Activated CD8-positive, alpha-beta memory T cell treated with anti-CD3 and anti-CD28 coated beads for 4 hours (primary cell): ENCODE measurements at regions not wholly inside any gene's neighbourhood (a gene's known extent, or its start where the extent isn't known, plus 50 kb on each side); places are given as distances from the start of the nearest gene placed in this dataset.
A peak's percentile ranks its signal among the peaks of the same experiment; 100 is the strongest.

ENCODE experiments used
- DNase-seq, 2 donors: peaks; one replicate each; pipeline ENCODE4 v3.0.0-alpha.2; 2020; ENCODE audit warnings: low read depth in 2 of 2

DNA sequence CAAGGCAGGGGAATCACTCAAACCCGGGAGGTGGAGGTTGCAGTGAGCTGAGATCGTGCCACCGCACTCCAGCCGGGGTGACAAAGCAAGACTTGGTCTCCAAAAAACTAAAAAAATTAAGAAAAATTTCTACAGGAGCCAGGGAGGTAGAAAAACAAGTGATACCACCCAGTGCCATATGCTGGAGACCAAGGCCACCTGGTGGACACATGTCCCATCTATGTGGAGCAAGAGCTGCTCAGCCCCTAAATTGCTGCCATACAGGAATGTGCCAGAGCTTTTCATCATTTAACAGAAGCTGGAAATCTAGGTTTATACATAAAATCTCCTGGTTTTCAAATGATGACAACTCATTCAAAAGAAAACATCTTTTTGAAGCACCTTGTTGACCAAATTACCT is 61.4 kb upstream of the ELK3 start:
- DNase-seq, result no peak

DNA sequence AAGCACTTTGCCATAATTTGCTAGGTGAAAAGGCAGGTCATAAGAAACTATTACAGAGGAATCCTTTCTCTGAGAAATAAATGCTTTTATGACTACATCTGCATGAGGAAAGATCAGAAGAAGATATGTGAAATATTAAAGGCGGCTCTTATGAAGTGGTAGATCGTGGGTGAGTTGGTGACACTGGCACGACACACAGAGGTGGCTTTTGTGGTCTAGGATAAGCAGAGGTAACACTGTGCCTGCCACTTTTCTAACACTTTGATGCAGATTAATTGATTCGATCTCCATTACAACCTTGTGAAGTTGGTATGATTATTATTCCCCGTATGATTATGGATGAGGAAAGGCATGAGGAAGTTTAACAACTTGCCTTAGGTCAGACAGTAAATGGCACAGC is 60.0 kb upstream of the ELK3 start:
- DNase-seq, result peak in 1 of 2 donors; percentile 7

DNA sequence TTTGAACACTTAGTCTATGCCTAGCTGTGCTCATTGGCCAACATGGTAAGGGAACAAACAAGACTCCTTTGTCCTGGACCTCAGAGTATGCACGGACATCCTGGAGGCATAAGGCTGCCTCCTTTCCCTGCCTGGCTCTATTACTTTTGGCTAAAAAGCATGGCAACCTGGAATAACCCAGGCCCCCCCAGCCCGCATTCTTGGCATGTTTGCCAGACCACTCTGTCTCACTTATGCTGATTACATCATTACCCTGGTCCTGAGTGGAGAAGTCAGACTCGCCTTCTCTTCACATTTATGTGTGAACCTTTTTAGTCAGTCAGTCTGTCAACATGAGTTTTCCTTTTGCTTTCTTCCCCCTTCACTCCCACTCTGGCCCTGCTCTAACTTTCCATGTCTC is 58.0 kb upstream of the ELK3 start:
- no peak for DNase-seq

DNA sequence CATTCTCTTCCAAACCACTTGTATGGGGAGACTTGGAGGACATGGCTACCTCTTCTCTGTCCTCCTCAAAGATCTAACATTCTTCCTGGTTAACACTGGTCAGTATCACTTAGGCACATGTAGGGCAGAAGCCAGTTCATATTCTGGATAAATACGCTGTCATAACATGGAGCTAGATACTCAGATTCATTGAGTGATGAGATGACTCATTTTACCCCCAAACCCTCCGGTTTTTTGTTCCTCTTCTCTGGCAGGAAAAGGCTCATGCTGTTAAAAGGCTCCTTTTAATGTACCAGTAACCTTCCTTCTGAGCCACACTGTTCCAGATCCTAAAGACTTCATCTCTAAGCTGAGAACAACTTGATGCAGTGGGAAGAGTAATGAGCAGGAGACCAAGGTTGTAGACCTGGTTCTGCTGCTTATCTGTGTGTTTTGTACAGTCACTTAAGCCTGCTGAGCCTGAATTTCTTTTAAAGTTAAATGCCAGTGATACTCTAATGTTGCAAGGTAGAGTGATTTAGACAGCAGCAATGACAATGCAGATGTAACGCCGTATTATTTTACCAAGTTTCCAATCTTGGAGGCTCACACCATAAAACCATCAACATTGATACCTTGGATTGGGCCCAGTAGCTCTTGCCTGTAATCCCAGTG is 57.3 kb upstream of the ELK3 start:
- DNase-seq, result no peak

DNA sequence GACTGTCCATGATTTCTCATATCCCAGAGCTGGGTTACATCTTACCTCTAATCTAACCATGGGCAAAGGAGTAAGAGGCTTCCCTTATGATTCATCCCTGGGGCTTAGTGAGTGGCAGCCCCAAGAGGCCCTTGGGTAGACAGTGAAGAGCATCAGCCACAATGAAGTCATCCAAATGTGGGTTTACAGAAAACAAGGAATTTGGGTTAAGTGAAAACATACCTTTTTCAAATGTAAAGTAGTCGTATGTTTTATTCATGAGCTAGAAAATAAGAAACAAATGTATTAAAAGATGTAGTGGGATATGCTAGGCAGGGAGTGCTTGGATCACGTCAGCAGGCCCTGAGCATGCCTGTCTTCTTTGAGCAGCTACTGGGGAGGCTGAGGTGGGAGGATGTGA is 54.0 kb upstream of the ELK3 start:
- no peak for DNase-seq

DNA sequence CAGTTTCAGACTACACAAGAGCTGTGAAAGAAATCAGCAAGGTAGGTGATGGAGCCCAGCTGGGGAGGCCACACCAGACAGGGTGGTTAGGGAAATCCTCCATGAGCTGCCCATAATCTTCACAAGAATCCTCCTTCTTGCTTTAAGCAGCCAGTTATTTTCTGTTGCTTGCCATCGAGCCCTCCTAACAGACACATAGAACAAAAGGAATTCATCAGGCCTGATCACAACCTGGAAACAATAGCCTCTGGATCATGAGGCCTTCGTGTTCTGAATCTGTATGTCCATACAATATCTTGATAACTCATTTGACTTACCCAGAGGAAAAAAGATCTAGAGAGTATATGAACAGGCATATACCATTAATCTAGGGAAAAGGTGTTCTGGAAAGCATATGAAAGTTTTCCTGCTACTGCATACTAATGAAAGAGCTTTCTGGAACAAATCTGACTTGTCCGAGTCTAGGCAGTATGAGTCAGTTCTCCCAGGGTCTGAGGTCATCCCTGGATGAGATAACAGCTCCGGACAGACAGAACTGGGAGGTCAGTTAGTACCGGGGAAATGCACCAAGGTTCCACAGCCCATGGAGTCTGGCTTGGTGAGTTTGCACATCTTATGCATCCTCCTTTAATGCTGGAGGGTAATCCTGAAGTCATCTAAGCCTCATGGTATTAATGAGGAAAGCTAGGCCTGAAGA is 52.8 kb upstream of the ELK3 start:
- DNase-seq, result no peak

DNA sequence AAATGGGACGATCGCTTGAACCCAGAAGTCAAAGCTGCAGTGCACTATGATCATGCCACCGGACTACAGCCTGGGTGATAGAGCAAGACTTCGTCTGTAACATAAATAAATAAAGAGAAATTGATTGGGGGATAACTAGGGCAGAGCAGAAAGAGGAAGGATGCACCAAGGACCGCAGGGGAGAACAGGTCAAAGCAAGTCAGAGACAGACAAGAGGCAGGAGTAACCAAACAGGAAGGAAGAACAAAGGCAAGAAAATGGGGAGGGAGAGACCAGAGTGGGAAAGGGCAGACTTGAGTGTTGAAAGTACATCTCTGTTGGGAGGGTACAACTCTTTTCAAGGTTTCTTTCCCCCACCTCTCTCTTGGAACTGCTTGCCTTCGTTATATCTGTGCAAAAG is 50.8 kb upstream of the ELK3 start:
- no peak for DNase-seq

DNA sequence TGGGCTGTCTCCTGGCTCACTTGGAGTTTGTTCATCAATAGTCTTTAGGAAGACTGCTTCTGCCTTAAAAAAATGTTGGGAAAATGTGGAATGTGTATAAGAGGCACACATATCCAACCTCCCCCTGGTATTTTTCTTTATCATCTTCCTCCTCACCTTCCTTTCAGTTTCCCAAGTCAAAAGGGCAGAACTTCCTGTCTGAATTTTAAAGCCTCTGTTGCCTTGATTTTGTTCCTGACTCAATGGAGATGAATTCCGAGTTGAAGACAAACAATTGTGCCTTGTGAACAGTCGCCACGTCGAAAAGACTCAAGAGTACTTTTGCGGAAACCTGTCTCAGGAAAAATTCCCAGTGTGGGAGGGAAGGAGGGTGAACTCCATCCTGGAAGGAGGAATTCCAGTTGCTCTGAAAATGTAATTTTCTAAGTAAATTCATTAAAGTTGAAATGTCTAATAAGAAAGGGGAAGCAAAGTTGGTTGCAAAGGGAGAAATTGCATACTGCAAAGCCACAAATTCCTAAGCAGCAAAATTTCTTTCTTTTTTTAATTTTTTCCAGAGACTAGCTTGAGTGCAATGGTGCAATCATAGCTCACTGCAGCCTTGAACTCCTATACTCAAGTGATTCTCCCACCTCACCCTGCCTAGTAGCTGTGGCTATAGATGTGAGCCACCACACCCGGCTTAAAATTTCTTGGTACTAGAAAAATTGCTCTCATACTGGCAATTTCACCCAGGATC is 50.2 kb upstream of the ELK3 start:
- DNase-seq, result no peak
